ENCODE measurements at regions not wholly inside any gene's neighbourhood (a gene's known extent, or its start where the extent isn't known, plus 50 kb on each side); places are given as distances from the start of the nearest gene placed in this dataset.

- H3K36me3 Mint-ChIP-seq (ENCODE audit: low read depth), result peaks cover 2% of the 10 kb centered on the region
- peaks cover 4% of the 10 kb centered on the region for H3K27me3 Mint-ChIP-seq (ENCODE audit: low read depth)
- no peak for TF ChIP-seq CTCF (IDR thresholded peaks at IDR 0.05)
- H3K4me3 Mint-ChIP-seq (ENCODE audit: unreplicated experiment), result no peak overlapping the region
- DNase-seq (ENCODE audit: low spot score), result no peak
- H3K27ac Mint-ChIP-seq (ENCODE audit: unreplicated experiment), result no peak overlapping the region
- peaks cover 4% of the 10 kb centered on the region for H3K9me3 Mint-ChIP-seq (ENCODE audit: low read depth)
- H3K4me1 Mint-ChIP-seq (ENCODE audit: low read depth), result no peaks in the 10 kb centered on the region
These were observed 378.5 kb upstream of the RGPD4 start for GRCh38 chr2:107448160-107448559.

- TF ChIP-seq CTCF (IDR thresholded peaks at IDR 0.05), result no peak
- Mint-ChIP-seq H3K4me3 (ENCODE audit: unreplicated experiment) (no peak overlapping the region), H3K9me3 (ENCODE audit: low read depth) (peaks cover 13% of the 10 kb centered on the region), H3K27ac (ENCODE audit: unreplicated experiment) (no peak overlapping the region), H3K27me3 (ENCODE audit: low read depth) (peaks cover 21% of the 10 kb centered on the region), H3K36me3 (ENCODE audit: low read depth) (no peaks in the 10 kb centered on the region), H3K4me1 (ENCODE audit: low read depth) (peaks cover 2% of the 10 kb centered on the region)
- no peak for DNase-seq (ENCODE audit: low spot score)
These were observed 365.4 kb upstream of the RGPD4 start for GRCh38 chr2:107461301-107461700.

- Mint-ChIP-seq H3K36me3 (ENCODE audit: low read depth) (no peaks in the 10 kb centered on the region), H3K9me3 (ENCODE audit: low read depth) (peaks cover 11% of the 10 kb centered on the region), H3K4me3 (ENCODE audit: unreplicated experiment) (no peak overlapping the region), H3K27ac (ENCODE audit: unreplicated experiment) (no peak overlapping the region), H3K4me1 (ENCODE audit: low read depth) (peaks cover 11% of the 10 kb centered on the region), H3K27me3 (ENCODE audit: low read depth) (peaks cover 21% of the 10 kb centered on the region)
- TF ChIP-seq CTCF (IDR thresholded peaks at IDR 0.05), result no peak
- no peak for DNase-seq (ENCODE audit: low spot score)
These were observed 364.5 kb upstream of the RGPD4 start for GRCh38 chr2:107462181-107462580.

DNA sequence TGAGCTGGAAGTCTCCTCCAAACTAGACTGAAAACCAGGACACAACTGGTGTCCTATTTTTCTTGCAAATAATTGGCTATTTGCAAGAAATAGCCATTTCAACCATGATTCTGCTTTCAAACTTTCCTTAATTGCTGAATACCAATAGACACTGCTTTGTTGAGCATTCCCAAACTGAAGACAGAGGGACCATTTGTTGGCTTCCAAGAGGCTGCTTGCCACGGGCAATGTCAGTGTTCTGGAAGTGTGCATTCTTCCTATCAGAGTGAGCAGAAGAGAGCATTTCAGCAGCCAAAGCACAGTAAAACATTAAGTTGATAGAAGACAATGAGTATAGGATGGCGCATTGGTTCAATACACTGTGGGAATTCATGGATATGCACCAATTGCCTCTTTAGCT lies 360.5 kb upstream of the RGPD4 start:
- no peak overlapping the region for H3K4me3 Mint-ChIP-seq (ENCODE audit: unreplicated experiment)
- no peak for DNase-seq (ENCODE audit: low spot score)
- peak overlapping the region; percentile 14 for H3K27ac Mint-ChIP-seq (ENCODE audit: unreplicated experiment)
- peaks cover 19% of the 10 kb centered on the region for H3K27me3 Mint-ChIP-seq (ENCODE audit: low read depth)
- H3K36me3 Mint-ChIP-seq (ENCODE audit: low read depth), result no peaks in the 10 kb centered on the region
- H3K9me3 Mint-ChIP-seq (ENCODE audit: low read depth), result peaks cover 15% of the 10 kb centered on the region
- no peak for TF ChIP-seq CTCF (IDR thresholded peaks at IDR 0.05)
- H3K4me1 Mint-ChIP-seq (ENCODE audit: low read depth), result peaks cover 17% of the 10 kb centered on the region

GRCh38 chr2:107466984-107467773 lies 359.5 kb upstream of the RGPD4 start:
- H3K36me3 Mint-ChIP-seq (ENCODE audit: low read depth), result no peaks in the 10 kb centered on the region
- TF ChIP-seq CTCF (IDR thresholded peaks at IDR 0.05), result no peak

More at GRCh38 chr2:107466984-107467773, 359.5 kb upstream of the RGPD4 start:
- Mint-ChIP-seq H3K4me1 (ENCODE audit: low read depth) (peaks cover 17% of the 10 kb centered on the region), H3K27me3 (ENCODE audit: low read depth) (peaks cover 15% of the 10 kb centered on the region), H3K27ac (ENCODE audit: unreplicated experiment) (no peak overlapping the region), H3K4me3 (ENCODE audit: unreplicated experiment) (no peak overlapping the region), H3K9me3 (ENCODE audit: low read depth) (peaks cover 17% of the 10 kb centered on the region)
- no peak for DNase-seq (ENCODE audit: low spot score)
